HepG2 (cell line): ENCODE measurements at regions not wholly inside any gene's neighbourhood (a gene's known extent, or its start where the extent isn't known, plus 50 kb on each side); places are given as distances from the start of the nearest gene placed in this dataset.

Source experiments
- ATAC-seq: fragments of 200-7000 bp; cut with Tn5 transposase; 3 replicates; pipeline ENCODE4 v1.9.1; 2020; ENCODE audit warnings: mild to moderate bottlenecking, moderate library complexity
- BruUV-seq: library from RNA; stranded (reverse); fragments of 400-500 nt; replicated peaks from 2 replicates; lab custom pipeline; 2021; lab: Mats Ljungman, UMichigan
- CTCF ChIA-PET: fragments of 300-600 bp; formaldehyde crosslinking; extraction: SDS; loops from one replicate; lab custom pipeline; 2021; ENCODE audit warnings: low total read pairs, inconsistent platforms, low intra/inter-chr PET ratio; lab: Yijun Ruan, JAX
- POLR2A ChIA-PET: fragments of 350-600 bp; sonication (Branson Sonifier 250); formaldehyde crosslinking; loops from one replicate; lab custom pipeline; 2020; ENCODE audit warnings: antibody characterized with exemption, inconsistent platforms; lab: Yijun Ruan, JAX
- DNase-seq: peaks from one replicate; pipeline ENCODE4 v3.0.0-alpha.2; 2015; ENCODE audit warnings: low spot score
- FAIRE-seq: peaks from 3 replicates; lab custom pipeline; 2011; peaks lifted over from hg19 to GRCh38; lab: Jason Lieb, UNC
- H2AFZ ChIP-seq: one replicate; pipeline ENCODE4 v1.6.1; 2011; ENCODE audit warnings: low read length, inconsistent platforms
- H3K27ac ChIP-seq: fragments of 300-600 bp; 3 replicates; pipeline ENCODE4 v1.8.0; 2011; ENCODE audit warnings: mixed run types, mild to moderate bottlenecking, mixed read lengths, low read length, inconsistent platforms; ENCODE audit not compliant: insufficient read depth; ENCODE audit errors: extremely low read length
- H3K27me3 ChIP-seq, 2 experiments: fragments of 200-600 bp in 1 of 2; 2 replicates in 1 of 2; 3 replicates in 1 of 2; pipeline versions ENCODE4 v1.6.0 to v1.8.0; 2011; ENCODE audit warnings: low read length in 2 of 2, mild to moderate bottlenecking in 2 of 2, moderate library complexity in 2 of 2, inconsistent platforms in 1 of 2; ENCODE audit not compliant: insufficient read depth in 2 of 2, control insufficient read depth in 1 of 2
- H3K36me3 ChIP-seq, 2 experiments: fragments of 200-600 bp in 1 of 2; replicated peaks in 1 of 2; 2 replicates in 1 of 2; 3 replicates in 1 of 2; pipeline versions ENCODE4 v1.5.1 to v1.8.0; 2011; ENCODE audit warnings: low read length in 2 of 2, inconsistent platforms in 1 of 2; ENCODE audit not compliant: insufficient read depth in 2 of 2, control insufficient read depth in 1 of 2
- H3K4me1 ChIP-seq: 2 replicates; pipeline ENCODE4 v1.5.1; 2012; ENCODE audit warnings: low read length, inconsistent platforms; ENCODE audit not compliant: insufficient read depth
- H3K4me2 ChIP-seq: 2 replicates; pipeline ENCODE4 v1.6.0; 2011; ENCODE audit warnings: low read depth, low read length, inconsistent platforms
- H3K4me3 ChIP-seq, 3 experiments: fragments of 200-600 bp in 1 of 3; sonication (generic), shearing (Covaris generic) in 1 of 3; replicated peaks in 1 of 3; 2 replicates each; pipeline ENCODE4 v1.5.1; 2011 to 2016; ENCODE audit warnings: low read length in 3 of 3, inconsistent platforms in 2 of 3, low read depth in 2 of 3, mild to moderate bottlenecking in 2 of 3, control low read depth in 1 of 3, mixed read lengths in 1 of 3; ENCODE audit not compliant: insufficient read depth in 1 of 3
- H3K79me2 ChIP-seq: one replicate; pipeline ENCODE4 v1.6.1; 2011; ENCODE audit warnings: low read length, inconsistent platforms; ENCODE audit not compliant: insufficient read depth
- H3K9ac ChIP-seq: 2 replicates; pipeline ENCODE4 v1.6.0; 2011; ENCODE audit warnings: mild to moderate bottlenecking, low read depth, low read length, inconsistent platforms; ENCODE audit not compliant: insufficient read depth
- H3K9me3 ChIP-seq: 2 replicates; pipeline ENCODE4 v1.5.1; 2012; ENCODE audit warnings: mild to moderate bottlenecking, low read length
- H4K20me1 ChIP-seq: 2 replicates; pipeline ENCODE4 v1.6.0; 2011; ENCODE audit warnings: inconsistent platforms, mild to moderate bottlenecking, low read length, moderate library complexity; ENCODE audit not compliant: insufficient read depth
- DMTF1 ChIP-seq: sonication (generic); formaldehyde crosslinking; IDR thresholded peaks from 2 replicates; pipeline ENCODE4 v1.4.0; 2020; ENCODE audit warnings: mild to moderate bottlenecking, missing genetic modification reagents
- E2F1 ChIP-seq: sonication (generic); formaldehyde crosslinking; IDR thresholded peaks from 2 replicates; pipeline ENCODE4 v1.5.0; 2020; ENCODE audit warnings: missing genetic modification reagents
- FOXJ3 ChIP-seq: sonication (generic); formaldehyde crosslinking; IDR thresholded peaks from 2 replicates; pipeline ENCODE4 v1.4.0; 2020; ENCODE audit warnings: missing genetic modification reagents, mild to moderate bottlenecking, borderline replicate concordance
- KDM4B ChIP-seq: sonication (generic); formaldehyde crosslinking; IDR thresholded peaks from 2 replicates; pipeline ENCODE4 v1.4.0; 2020; ENCODE audit warnings: missing genetic modification reagents
- MEF2D ChIP-seq: sonication (generic); formaldehyde crosslinking; IDR thresholded peaks from 2 replicates; pipeline ENCODE4 v1.5.1; 2020; ENCODE audit warnings: mild to moderate bottlenecking, missing genetic modification reagents
- MXD1 ChIP-seq: sonication (generic); formaldehyde crosslinking; IDR thresholded peaks from 2 replicates; pipeline ENCODE4 v1.4.0; 2020; ENCODE audit warnings: mild to moderate bottlenecking, missing genetic modification reagents
- PTBP1 ChIP-seq: fragments of 200-400 bp; formaldehyde crosslinking; IDR thresholded peaks from 2 replicates; pipeline ENCODE4 v1.6.1; 2018; ENCODE audit warnings: low read length, low read depth; ENCODE audit not compliant: poor library complexity, severe bottlenecking
- RFX1 ChIP-seq: fragments of 450-650 bp; IDR thresholded peaks from 2 replicates; pipeline ENCODE4 v1.6.1; 2017
- SIX1 ChIP-seq: sonication (generic); formaldehyde crosslinking; IDR thresholded peaks from 2 replicates; pipeline ENCODE4 v1.4.0; 2020; ENCODE audit warnings: missing genetic modification reagents, borderline replicate concordance
- SOX5 ChIP-seq: IDR thresholded peaks from 2 replicates; pipeline ENCODE4 v1.6.1; 2016; ENCODE audit warnings: borderline replicate concordance
- TFDP1 ChIP-seq: IDR thresholded peaks from 2 replicates; pipeline ENCODE4 v1.6.1; 2016; ENCODE audit warnings: missing compliant biosample characterization, missing genetic modification reagents, borderline replicate concordance
- ZNF20 ChIP-seq: sonication (generic); formaldehyde crosslinking; IDR thresholded peaks from 2 replicates; pipeline ENCODE4 v1.4.0; 2020; ENCODE audit warnings: mild to moderate bottlenecking, moderate library complexity, missing genetic modification reagents
- ZNF230 ChIP-seq: sonication (generic); formaldehyde crosslinking; IDR thresholded peaks from 2 replicates; pipeline ENCODE4 v1.4.0; 2020; ENCODE audit warnings: mild to moderate bottlenecking, missing genetic modification reagents
- ZNF431 ChIP-seq: sonication (generic); formaldehyde crosslinking; IDR thresholded peaks from 2 replicates; pipeline ENCODE4 v1.9.0; 2022; ENCODE audit warnings: missing genetic modification reagents, low read depth, mild to moderate bottlenecking, borderline replicate concordance
- WGBS: methylation state at CpG from one replicate; pipeline ENCODE4 v1.1.6; 2017; ENCODE audit warnings: low lambda C conversion rate; 5-methylcytosine and 5-hydroxymethylcytosine counted together
- in situ Hi-C: cut with HindIII; loops from 2 replicates; pipeline ENCODE4 v1.10.0; 2017; ENCODE audit warnings: low pct_unique_long_range_greater_than_20kb; ENCODE audit not compliant: extremely low pct_ligation_motif_present
- intact Hi-C: fragments of 100-400 bp; cut with micrococcal nuclease; formaldehyde crosslinking; loops from one replicate; pipeline ENCODE4 v1.10.0; 2022; ENCODE audit not compliant: unreplicated experiment
- TF ChIP-seq, protein P1 (sequence below): sonication (generic); formaldehyde crosslinking; IDR thresholded peaks from 2 replicates; pipeline ENCODE4 v1.4.0; 2020; ENCODE audit warnings: missing genetic modification reagents, borderline replicate concordance
- TF ChIP-seq, protein P2 (sequence below): sonication (generic); formaldehyde crosslinking; IDR thresholded peaks from 2 replicates; pipeline ENCODE4 v1.5.1; 2020; ENCODE audit warnings: missing genetic modification reagents, mild to moderate bottlenecking, borderline replicate concordance

- Histone ChIP-seq H2AFZ (no peak overlapping the region), H3K27ac (peak overlapping the region; percentile 37), H3K27me3 (no peaks in the 10 kb centered on the region), H4K20me1 (no peaks in the 10 kb centered on the region), H3K4me3 (no peak overlapping the region), H3K4me1 (peaks cover 21% of the 10 kb centered on the region), H3K9me3 (no peaks in the 10 kb centered on the region), H3K36me3 (no peaks in the 10 kb centered on the region), H3K79me2 (no peaks in the 10 kb centered on the region), H3K9ac (no peak overlapping the region), H3K4me2 (peak overlapping the region; percentile 25; the same call in 1 of the 2 replicates)
- WGBS, result 9% methylated on average over 2 of the region's 2 CpGs
- ATAC-seq, result peak; percentile 85
- DNase-seq, result peak; percentile 77
- peak; percentile 66 for FAIRE-seq
- POLR2A ChIA-PET, result interaction anchor here (0.7 kb wide), 1 partner anchor 694 kb away, joined by 3 read pairs; no protein-coding TSS in a partner anchor
- no TSS peak for BruUV-seq
- intact Hi-C loops, result no loop called here
- in situ Hi-C loops, result no loop called here
- CTCF ChIA-PET, result no interaction called here
- no peak for TF ChIP-seq KDM4B (CRISPR knock-in tag)
- TF ChIP-seq DMTF1 (CRISPR knock-in tag), result no peak
- no peak for TF ChIP-seq SIX1 (CRISPR knock-in tag)
- no peak for TF ChIP-seq E2F1 (CRISPR knock-in tag)
- no peak for TF ChIP-seq SOX5 (CRISPR knock-in tag)
- TF ChIP-seq, protein P1, sequence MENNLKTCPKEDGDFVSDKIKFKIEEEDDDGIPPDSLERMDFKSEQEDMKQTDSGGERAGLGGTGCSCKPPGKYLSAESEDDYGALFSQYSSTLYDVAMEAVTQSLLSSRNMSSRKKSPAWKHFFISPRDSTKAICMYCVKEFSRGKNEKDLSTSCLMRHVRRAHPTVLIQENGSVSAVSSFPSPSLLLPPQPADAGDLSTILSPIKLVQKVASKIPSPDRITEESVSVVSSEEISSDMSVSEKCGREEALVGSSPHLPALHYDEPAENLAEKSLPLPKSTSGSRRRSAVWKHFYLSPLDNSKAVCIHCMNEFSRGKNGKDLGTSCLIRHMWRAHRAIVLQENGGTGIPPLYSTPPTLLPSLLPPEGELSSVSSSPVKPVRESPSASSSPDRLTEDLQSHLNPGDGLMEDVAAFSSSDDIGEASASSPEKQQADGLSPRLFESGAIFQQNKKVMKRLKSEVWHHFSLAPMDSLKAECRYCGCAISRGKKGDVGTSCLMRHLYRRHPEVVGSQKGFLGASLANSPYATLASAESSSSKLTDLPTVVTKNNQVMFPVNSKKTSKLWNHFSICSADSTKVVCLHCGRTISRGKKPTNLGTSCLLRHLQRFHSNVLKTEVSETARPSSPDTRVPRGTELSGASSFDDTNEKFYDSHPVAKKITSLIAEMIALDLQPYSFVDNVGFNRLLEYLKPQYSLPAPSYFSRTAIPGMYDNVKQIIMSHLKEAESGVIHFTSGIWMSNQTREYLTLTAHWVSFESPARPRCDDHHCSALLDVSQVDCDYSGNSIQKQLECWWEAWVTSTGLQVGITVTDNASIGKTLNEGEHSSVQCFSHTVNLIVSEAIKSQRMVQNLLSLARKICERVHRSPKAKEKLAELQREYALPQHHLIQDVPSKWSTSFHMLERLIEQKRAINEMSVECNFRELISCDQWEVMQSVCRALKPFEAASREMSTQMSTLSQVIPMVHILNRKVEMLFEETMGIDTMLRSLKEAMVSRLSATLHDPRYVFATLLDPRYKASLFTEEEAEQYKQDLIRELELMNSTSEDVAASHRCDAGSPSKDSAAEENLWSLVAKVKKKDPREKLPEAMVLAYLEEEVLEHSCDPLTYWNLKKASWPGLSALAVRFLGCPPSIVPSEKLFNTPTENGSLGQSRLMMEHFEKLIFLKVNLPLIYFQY, result no peak
- no peak for TF ChIP-seq MXD1 (CRISPR knock-in tag)
- no peak for TF ChIP-seq ZNF20 (CRISPR knock-in tag)
- TF ChIP-seq RFX1, result no peak
- no peak for TF ChIP-seq TFDP1 (CRISPR knock-in tag)
- TF ChIP-seq, protein P2, sequence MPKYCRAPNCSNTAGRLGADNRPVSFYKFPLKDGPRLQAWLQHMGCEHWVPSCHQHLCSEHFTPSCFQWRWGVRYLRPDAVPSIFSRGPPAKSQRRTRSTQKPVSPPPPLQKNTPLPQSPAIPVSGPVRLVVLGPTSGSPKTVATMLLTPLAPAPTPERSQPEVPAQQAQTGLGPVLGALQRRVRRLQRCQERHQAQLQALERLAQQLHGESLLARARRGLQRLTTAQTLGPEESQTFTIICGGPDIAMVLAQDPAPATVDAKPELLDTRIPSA (CRISPR knock-in tag), result no peak
- no peak for TF ChIP-seq ZNF230 (CRISPR knock-in tag)
- no peak for TF ChIP-seq ZNF431
- 0 out of 2 replicates have a peak, but pooled peaks have one; percentile 9 for TF ChIP-seq FOXJ3 (CRISPR knock-in tag)
- no peak for TF ChIP-seq PTBP1
- TF ChIP-seq MEF2D, result no peak
Measured at GRCh38 chr5:96316487-96316886, 116.6 kb downstream of the PCSK1 start.
